Kidney (tissue), 13 donors: ENCODE measurements at regions not wholly inside any gene's neighbourhood (a gene's known extent, or its start where the extent isn't known, plus 50 kb on each side); places are given as distances from the start of the nearest gene placed in this dataset.
"Not testable (repeated sequence)": the region's sequence is repeated elsewhere in the genome, so short reads cannot be mapped to it uniquely, and the experiment has no call there.

Experiments used
- DNase-seq, 5 donors: peaks; one replicate each; pipeline ENCODE4 v3.0.0-alpha.2; 2013 to 2020
- FAIRE-seq: peaks from 2 replicates; lab custom pipeline; 2012; peaks lifted over from hg19 to GRCh38; lab: Jason Lieb, UNC
- H3K27ac ChIP-seq, 2 donors: one replicate each; pipeline ENCODE4 v1.7.0; 2013; ENCODE audit warnings: low read depth in 2 of 2, low read length in 2 of 2, inconsistent platforms in 1 of 2
- H3K27me3 ChIP-seq: one replicate; pipeline ENCODE4 v1.7.1; 2013; ENCODE audit warnings: low read length, inconsistent platforms; ENCODE audit not compliant: control insufficient read depth, insufficient read depth
- H3K36me3 ChIP-seq, 3 donors: one replicate each; pipeline versions ENCODE4 v1.7.0 to v1.7.1; 2013; ENCODE audit warnings: low read length in 3 of 3, control low read depth in 1 of 3, inconsistent platforms in 1 of 3; ENCODE audit not compliant: insufficient read depth in 3 of 3, control insufficient read depth in 2 of 3
- H3K4me1 ChIP-seq, 3 donors: one replicate each; pipeline versions ENCODE4 v1.7.0 to v1.7.1; 2013; ENCODE audit warnings: low read length in 3 of 3, inconsistent platforms in 1 of 3, low read depth in 1 of 3; ENCODE audit not compliant: control insufficient read depth in 2 of 3, insufficient read depth in 2 of 3
- H3K4me3 ChIP-seq, 3 donors: one replicate each; pipeline versions ENCODE4 v1.7.0 to v1.8.1; 2013; ENCODE audit warnings: low read length in 3 of 3, control low read depth in 1 of 3, inconsistent platforms in 1 of 3
- H3K9ac ChIP-seq, 3 donors: one replicate each; pipeline versions ENCODE4 v1.7.0 to v1.7.1; 2013; ENCODE audit warnings: low read length in 3 of 3, control low read depth in 1 of 3, inconsistent platforms in 1 of 3
- H3K9me3 ChIP-seq, 3 donors: one replicate each; pipeline versions ENCODE4 v1.7.0 to v1.7.1; 2013; ENCODE audit warnings: low read length in 3 of 3, control low read depth in 1 of 3, inconsistent platforms in 1 of 3; ENCODE audit not compliant: control insufficient read depth in 2 of 3, insufficient read depth in 1 of 3
- intact Hi-C: fragments of 100-400 bp; cut with DNase I; formaldehyde crosslinking; loops from one replicate; pipeline ENCODE4 v1.11.1; 2022
- TF ChIP-seq, protein P1 (sequence below): IDR thresholded peaks from 3 replicates; pipeline ENCODE4 v1.5.1; 2012; ENCODE audit warnings: mild to moderate bottlenecking, moderate library complexity, borderline replicate concordance; ENCODE audit not compliant: insufficient read depth; ENCODE audit errors: extremely low read depth
- donor health status: control.
- donor health status: control.
- donor health status: control.
- donor health status: control.
- donor health status: control.
- donor health status: DM: yes; HTN: yes; CAD: no.
- donor health status: Normal renal cell carcinoma (clear cell type).

DNA sequence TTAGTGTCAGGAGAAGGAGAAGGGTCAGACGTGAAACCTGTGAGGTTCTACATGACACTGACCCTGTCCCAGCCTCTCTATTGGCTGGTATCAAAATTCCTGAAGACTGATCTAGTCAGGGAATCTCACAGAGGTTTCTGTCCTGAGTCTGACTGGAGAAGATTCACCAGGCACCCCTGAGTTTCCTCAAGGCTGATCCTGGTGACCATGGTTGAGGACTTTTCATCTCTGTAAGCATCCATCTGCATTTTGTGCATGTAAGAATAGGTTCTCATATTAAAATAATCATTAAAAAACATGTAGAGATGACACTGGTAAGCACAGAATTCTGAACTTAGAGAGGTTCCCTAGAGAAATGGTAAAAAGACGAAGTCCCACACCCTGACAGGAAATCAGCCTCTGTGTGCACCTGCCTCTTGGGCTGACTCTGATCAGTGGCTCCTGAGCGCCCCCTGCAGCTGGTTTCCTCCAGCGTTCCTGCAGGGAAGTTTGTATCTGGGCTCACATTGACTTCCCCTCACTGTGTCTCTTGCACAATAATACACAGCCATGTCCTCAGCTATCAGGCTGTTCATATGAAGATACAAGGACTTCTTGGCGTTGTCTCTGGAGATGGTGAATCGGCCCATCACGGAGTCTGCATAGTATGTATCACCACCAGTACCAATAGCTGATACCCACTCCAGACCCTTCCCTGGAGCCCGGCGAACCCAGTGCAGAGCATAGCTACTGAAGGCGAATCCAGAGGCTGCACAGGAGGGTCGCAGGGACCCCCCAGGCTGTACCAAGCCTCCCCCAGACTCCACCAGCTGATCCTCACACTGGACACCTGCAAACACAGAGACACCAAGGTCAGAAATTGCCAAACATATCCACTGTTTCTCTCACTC, 991.9 kb downstream of the TMEM121 start:
- Histone ChIP-seq H3K27ac (no peak overlapping the region), H3K4me1 (no peaks in the 10 kb centered on the region), H3K9me3 (no peaks in the 10 kb centered on the region), H3K9ac (no peak overlapping the region), H3K4me3 (no peak overlapping the region), H3K36me3 (no peaks in the 10 kb centered on the region), H3K27me3 (no peaks in the 10 kb centered on the region)
- intact Hi-C loops = no loop called here
- no peak for FAIRE-seq
- DNase-seq = no peak
- TF ChIP-seq, protein P1, sequence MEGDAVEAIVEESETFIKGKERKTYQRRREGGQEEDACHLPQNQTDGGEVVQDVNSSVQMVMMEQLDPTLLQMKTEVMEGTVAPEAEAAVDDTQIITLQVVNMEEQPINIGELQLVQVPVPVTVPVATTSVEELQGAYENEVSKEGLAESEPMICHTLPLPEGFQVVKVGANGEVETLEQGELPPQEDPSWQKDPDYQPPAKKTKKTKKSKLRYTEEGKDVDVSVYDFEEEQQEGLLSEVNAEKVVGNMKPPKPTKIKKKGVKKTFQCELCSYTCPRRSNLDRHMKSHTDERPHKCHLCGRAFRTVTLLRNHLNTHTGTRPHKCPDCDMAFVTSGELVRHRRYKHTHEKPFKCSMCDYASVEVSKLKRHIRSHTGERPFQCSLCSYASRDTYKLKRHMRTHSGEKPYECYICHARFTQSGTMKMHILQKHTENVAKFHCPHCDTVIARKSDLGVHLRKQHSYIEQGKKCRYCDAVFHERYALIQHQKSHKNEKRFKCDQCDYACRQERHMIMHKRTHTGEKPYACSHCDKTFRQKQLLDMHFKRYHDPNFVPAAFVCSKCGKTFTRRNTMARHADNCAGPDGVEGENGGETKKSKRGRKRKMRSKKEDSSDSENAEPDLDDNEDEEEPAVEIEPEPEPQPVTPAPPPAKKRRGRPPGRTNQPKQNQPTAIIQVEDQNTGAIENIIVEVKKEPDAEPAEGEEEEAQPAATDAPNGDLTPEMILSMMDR = no peak

DNA sequence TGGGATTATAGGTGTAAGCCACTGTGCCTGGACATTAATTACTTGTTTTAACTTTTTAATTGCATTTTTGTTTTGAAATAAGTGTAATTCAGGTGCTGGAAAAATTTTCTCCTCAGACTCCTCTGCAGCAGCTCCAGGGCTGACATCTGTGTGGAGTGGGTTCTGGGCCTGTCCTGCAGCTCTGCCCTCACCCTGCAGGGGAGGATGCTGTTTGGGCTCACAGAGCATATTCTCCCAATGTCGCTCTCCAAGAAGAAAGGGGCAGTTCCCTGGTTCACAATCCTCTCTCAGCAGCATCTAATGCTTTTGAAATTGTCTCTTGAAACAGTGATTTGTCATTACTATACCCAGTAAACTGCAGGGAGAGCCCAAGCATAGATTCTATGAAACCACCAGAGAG, 995.7 kb downstream of the TMEM121 start:
- intact Hi-C loops, H3K36me3 ChIP-seq, H3K4me3 ChIP-seq, H3K4me1 ChIP-seq, H3K9me3 ChIP-seq, H3K27ac ChIP-seq, FAIRE-seq, DNase-seq, H3K27me3 ChIP-seq, H3K9ac ChIP-seq: not testable (repeated sequence)

DNA sequence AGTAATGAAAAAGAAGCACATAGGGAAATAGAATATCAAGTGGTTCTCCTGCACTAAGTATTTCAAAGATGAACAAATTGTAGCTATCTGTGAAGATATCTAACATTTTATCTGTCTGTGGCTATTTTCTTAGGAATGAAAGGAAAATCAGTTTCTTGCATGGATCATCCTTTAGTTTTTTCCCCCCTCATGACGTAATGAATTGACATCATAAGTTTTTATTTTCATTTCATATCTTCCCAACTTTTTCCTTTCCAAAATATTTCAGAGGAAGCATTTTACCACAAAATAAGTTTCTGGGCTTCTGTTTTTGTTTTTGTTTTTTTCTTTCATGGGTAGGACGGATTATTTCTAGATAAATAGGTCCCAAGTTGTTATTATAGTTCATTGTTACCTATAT, 996.6 kb downstream of the TMEM121 start:
- FAIRE-seq (no peak), DNase-seq (no peak)
- Histone ChIP-seq H3K4me3 (no peak overlapping the region), H3K27ac (no peak overlapping the region), H3K9me3 (no peaks in the 10 kb centered on the region), H3K36me3 (no peaks in the 10 kb centered on the region), H3K4me1 (no peaks in the 10 kb centered on the region), H3K9ac (no peak overlapping the region), H3K27me3 (no peaks in the 10 kb centered on the region)
- TF ChIP-seq, protein P1 = no peak
- intact Hi-C loops = no loop called here

DNA sequence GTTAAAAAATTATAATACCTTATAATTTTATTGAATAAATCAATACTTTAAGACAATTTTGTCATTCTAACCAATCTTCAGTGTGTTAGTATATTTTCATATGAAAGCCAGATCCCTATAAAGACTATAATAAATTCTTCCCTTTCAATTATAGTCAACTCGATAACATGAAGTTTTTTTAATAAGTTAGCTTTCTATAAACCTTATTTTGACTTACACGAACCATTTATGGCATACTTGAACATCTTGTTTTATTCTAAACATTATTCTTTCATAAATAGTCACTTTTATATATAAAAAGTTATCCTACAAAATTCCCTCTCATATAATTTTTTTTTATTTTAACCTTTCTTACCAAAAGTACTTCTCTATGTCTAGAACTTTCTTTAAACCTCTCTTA, 1002.3 kb downstream of the TMEM121 start:
- intact Hi-C loops = no loop called here
- H3K27ac ChIP-seq = no peak overlapping the region
- no peaks in the 10 kb centered on the region for H3K27me3 ChIP-seq
- no peaks in the 10 kb centered on the region for H3K9me3 ChIP-seq
- H3K4me1 ChIP-seq = no peaks in the 10 kb centered on the region
- FAIRE-seq (no peak), DNase-seq (no peak)
- no peak overlapping the region for H3K9ac ChIP-seq
- H3K36me3 ChIP-seq = no peaks in the 10 kb centered on the region
- TF ChIP-seq, protein P1 = no peak
- H3K4me3 ChIP-seq = no peak overlapping the region
